ENCODE measurements at regions not wholly inside any gene's neighbourhood (a gene's known extent, or its start where the extent isn't known, plus 50 kb on each side); places are given as distances from the start of the nearest gene placed in this dataset.

- TF ChIP-seq EZH2 (IDR thresholded peaks at IDR 0.05; ENCODE audit: low read depth, low read length, severe bottlenecking) (no peak), TAF1 (IDR thresholded peaks at IDR 0.05; ENCODE audit: low read depth, low read length) (no peak), CTCF (IDR thresholded peaks at IDR 0.05; ENCODE audit: control extremely low read depth in 1 of 3, insufficient read depth in 1 of 3, low read depth in 1 of 3, low read length in 3 of 3) (no peak), SP1 (IDR thresholded peaks at IDR 0.05; ENCODE audit: low read depth, low read length) (no peak), SIRT6 (IDR thresholded peaks at IDR 0.05; ENCODE audit: low read length) (no peak), ZNF274 (IDR thresholded peaks at IDR 0.05; ENCODE audit: borderline replicate concordance, extremely low read depth, low read length) (no peak)
Observed at GRCh38 chr2:167471332-167471731, 583.1 kb downstream of the XIRP2 start.
